ENCODE measurements at regions not wholly inside any gene's neighbourhood (a gene's known extent, or its start where the extent isn't known, plus 50 kb on each side); places are given as distances from the start of the nearest gene placed in this dataset.

DNA sequence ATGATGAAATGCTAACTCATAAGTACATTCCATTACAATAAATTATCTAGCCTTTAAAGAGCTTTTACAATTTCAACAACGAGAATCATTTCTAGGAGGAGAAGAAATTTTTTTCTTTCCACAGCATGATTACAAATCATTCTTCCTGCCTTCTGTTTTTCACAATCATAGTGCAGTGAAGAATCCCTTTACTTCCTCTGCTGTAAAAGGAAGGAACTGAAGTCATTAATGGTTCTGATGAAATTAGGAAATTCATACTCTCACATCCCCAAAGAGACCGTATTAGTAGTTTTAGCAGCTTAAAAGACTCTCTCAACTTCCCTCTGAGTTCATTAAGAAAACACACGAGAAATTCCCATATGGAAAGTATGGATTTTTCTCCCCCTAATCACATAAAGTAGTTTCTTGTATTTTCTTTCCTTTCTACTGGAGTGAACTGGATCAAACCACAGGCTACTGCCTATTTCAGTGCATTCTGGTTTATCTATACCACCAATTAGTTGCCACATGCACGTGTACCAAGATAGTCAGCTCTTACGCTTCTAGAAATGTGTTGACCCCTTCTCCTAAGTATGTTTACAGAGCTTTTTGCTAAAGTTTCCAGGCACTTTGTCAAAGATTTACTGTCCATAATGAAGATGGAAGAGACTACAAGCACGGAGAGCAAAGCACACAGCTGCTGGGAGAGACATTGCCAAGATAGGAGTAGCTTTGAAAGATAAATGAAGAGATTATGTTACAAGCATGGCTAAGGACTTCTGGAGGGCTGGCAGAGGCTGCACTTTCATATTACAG is 58.9 kb upstream of the KITLG start:
- intact Hi-C loops (cut with DNase I), result no loop called here
- peak in 3 of 5 donors; percentile 21 to 66 (median 58) for DNase-seq
- Histone ChIP-seq H3K9me3 (ENCODE audit: control insufficient read depth in 2 of 3, insufficient read depth in 1 of 3, low read length in 3 of 3) (no peaks in the 10 kb centered on the region), H3K9ac (ENCODE audit: low read length in 3 of 3) (no peak overlapping the region), H3K4me1 (ENCODE audit: control insufficient read depth in 2 of 3, insufficient read depth in 2 of 3, low read depth in 1 of 3, low read length in 3 of 3) (no peaks in the 10 kb centered on the region), H3K27ac (ENCODE audit: low read depth in 2 of 2, low read length in 2 of 2) (no peak overlapping the region), H3K27me3 (ENCODE audit: control insufficient read depth, insufficient read depth, low read length) (no peaks in the 10 kb centered on the region), H3K36me3 (ENCODE audit: control insufficient read depth in 2 of 3, insufficient read depth in 3 of 3, low read length in 3 of 3) (no peaks in the 10 kb centered on the region), H3K4me3 (ENCODE audit: low read length in 3 of 3) (peak overlapping the region in 1 of 3 donors; percentile 23)
- FAIRE-seq, result peak; percentile 78
- TF ChIP-seq, protein P1, sequence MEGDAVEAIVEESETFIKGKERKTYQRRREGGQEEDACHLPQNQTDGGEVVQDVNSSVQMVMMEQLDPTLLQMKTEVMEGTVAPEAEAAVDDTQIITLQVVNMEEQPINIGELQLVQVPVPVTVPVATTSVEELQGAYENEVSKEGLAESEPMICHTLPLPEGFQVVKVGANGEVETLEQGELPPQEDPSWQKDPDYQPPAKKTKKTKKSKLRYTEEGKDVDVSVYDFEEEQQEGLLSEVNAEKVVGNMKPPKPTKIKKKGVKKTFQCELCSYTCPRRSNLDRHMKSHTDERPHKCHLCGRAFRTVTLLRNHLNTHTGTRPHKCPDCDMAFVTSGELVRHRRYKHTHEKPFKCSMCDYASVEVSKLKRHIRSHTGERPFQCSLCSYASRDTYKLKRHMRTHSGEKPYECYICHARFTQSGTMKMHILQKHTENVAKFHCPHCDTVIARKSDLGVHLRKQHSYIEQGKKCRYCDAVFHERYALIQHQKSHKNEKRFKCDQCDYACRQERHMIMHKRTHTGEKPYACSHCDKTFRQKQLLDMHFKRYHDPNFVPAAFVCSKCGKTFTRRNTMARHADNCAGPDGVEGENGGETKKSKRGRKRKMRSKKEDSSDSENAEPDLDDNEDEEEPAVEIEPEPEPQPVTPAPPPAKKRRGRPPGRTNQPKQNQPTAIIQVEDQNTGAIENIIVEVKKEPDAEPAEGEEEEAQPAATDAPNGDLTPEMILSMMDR (IDR thresholded peaks at IDR 0.05; ENCODE audit: borderline replicate concordance, extremely low read depth, insufficient read depth), result no peak

DNA sequence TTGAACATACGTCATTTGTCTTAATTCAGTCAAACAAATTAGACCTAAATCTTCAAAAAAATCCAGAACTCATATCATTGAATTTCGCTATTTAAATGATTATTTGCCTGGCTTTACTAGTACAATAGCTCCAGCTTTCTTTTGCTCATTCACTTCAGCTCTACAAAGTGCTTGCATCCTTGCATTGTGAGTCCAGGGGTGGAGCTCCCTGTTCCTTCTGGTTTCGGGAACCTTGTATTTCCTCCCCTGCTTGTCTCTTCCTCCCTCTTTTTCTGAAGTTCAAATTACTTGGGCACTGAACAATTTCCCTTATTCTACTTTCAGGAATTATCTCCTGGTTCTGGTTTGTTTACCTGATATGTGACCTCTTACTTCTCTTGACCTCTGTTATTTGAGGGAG is 58.1 kb upstream of the KITLG start:
- Histone ChIP-seq H3K4me3 (ENCODE audit: low read length in 3 of 3) (no peak overlapping the region), H3K4me1 (ENCODE audit: control insufficient read depth in 2 of 3, insufficient read depth in 2 of 3, low read depth in 1 of 3, low read length in 3 of 3) (no peaks in the 10 kb centered on the region), H3K9me3 (ENCODE audit: control insufficient read depth in 2 of 3, insufficient read depth in 1 of 3, low read length in 3 of 3) (no peaks in the 10 kb centered on the region), H3K27me3 (ENCODE audit: control insufficient read depth, insufficient read depth, low read length) (no peaks in the 10 kb centered on the region), H3K27ac (ENCODE audit: low read depth in 2 of 2, low read length in 2 of 2) (no peak overlapping the region), H3K36me3 (ENCODE audit: control insufficient read depth in 2 of 3, insufficient read depth in 3 of 3, low read length in 3 of 3) (no peaks in the 10 kb centered on the region), H3K9ac (ENCODE audit: low read length in 3 of 3) (no peak overlapping the region)
- TF ChIP-seq, protein P1 (IDR thresholded peaks at IDR 0.05; ENCODE audit: borderline replicate concordance, extremely low read depth, insufficient read depth), result no peak
- FAIRE-seq (no peak), DNase-seq (peak in 1 of 5 donors; percentile 3)
- intact Hi-C loops (cut with DNase I), result no loop called here

DNA sequence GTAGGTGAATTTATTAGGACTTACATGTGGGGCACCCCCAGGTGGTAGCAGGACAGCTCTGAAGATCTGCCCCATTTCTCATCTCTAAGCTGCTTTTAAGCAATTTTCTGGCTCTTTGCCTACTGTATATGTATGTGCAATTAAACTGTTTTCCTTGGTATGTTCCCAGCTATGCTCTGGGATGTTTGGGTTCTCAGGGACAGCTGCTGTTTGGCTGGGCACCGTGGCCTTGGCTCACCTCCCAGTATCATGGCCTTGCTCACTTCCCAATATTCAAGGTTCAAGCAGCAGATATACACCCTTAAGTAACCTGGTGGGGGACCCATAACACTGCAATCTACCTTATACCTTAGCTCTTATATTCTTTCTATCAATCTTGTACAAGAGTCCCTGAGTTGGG is 53.7 kb upstream of the KITLG start:
- H3K27ac ChIP-seq (ENCODE audit: low read depth in 2 of 2, low read length in 2 of 2), result no peak overlapping the region
- no peak for FAIRE-seq
- intact Hi-C loops (cut with DNase I), result no loop called here
- no peaks in the 10 kb centered on the region for H3K27me3 ChIP-seq (ENCODE audit: control insufficient read depth, insufficient read depth, low read length)
- TF ChIP-seq, protein P1 (IDR thresholded peaks at IDR 0.05; ENCODE audit: borderline replicate concordance, extremely low read depth, insufficient read depth), result no peak
- H3K36me3 ChIP-seq (ENCODE audit: control insufficient read depth in 2 of 3, insufficient read depth in 3 of 3, low read length in 3 of 3), result no peaks in the 10 kb centered on the region
- H3K9ac ChIP-seq (ENCODE audit: low read length in 3 of 3), result no peak overlapping the region
- H3K4me1 ChIP-seq (ENCODE audit: control insufficient read depth in 2 of 3, insufficient read depth in 2 of 3, low read depth in 1 of 3, low read length in 3 of 3), result no peaks in the 10 kb centered on the region
- H3K4me3 ChIP-seq (ENCODE audit: low read length in 3 of 3), result no peak overlapping the region
- H3K9me3 ChIP-seq (ENCODE audit: control insufficient read depth in 2 of 3, insufficient read depth in 1 of 3, low read length in 3 of 3), result no peaks in the 10 kb centered on the region
- DNase-seq, result no peak

Data from kidney (tissue), 13 donors.